BJ (cell line): ENCODE measurements at regions not wholly inside any gene's neighbourhood (a gene's known extent, or its start where the extent isn't known, plus 50 kb on each side); places are given as distances from the start of the nearest gene placed in this dataset.

ENCODE experiments used
- CTCF ChIA-PET: fragments of 350-600 bp; formaldehyde crosslinking; extraction: SDS; loops from one replicate; lab custom pipeline; 2021; ENCODE audit warnings: antibody characterized with exemption, inconsistent platforms; lab: Yijun Ruan, JAX
- POLR2A ChIA-PET: fragments of 300-600 bp; sonication (Branson Sonifier 250); formaldehyde crosslinking; extraction: SDS; loops from one replicate; lab custom pipeline; 2021; ENCODE audit warnings: antibody characterized with exemption; lab: Charles Lee
- DNase-seq: peaks from one replicate; pipeline ENCODE4 v3.0.0-alpha.2; 2011; ENCODE audit warnings: low read depth
- H3K27me3 ChIP-seq: 2 replicates; pipeline ENCODE4 v1.6.0; 2011; ENCODE audit warnings: low read length; ENCODE audit not compliant: control insufficient read depth, insufficient read depth
- H3K36me3 ChIP-seq: 2 replicates; pipeline ENCODE4 v1.5.1; 2011; ENCODE audit warnings: low read length; ENCODE audit not compliant: control insufficient read depth, insufficient read depth
- H3K4me3 ChIP-seq: 2 replicates; pipeline ENCODE4 v1.5.1; 2011; ENCODE audit warnings: low read depth, mild to moderate bottlenecking, control low read depth, low read length
- TF ChIP-seq, protein P1 (sequence below): IDR thresholded peaks from 2 replicates; pipeline ENCODE4 v1.5.1; 2011; ENCODE audit warnings: low read depth, mild to moderate bottlenecking, control low read depth, inconsistent platforms, low read length, moderate library complexity; ENCODE audit not compliant: insufficient read depth

- TF ChIP-seq, protein P1, sequence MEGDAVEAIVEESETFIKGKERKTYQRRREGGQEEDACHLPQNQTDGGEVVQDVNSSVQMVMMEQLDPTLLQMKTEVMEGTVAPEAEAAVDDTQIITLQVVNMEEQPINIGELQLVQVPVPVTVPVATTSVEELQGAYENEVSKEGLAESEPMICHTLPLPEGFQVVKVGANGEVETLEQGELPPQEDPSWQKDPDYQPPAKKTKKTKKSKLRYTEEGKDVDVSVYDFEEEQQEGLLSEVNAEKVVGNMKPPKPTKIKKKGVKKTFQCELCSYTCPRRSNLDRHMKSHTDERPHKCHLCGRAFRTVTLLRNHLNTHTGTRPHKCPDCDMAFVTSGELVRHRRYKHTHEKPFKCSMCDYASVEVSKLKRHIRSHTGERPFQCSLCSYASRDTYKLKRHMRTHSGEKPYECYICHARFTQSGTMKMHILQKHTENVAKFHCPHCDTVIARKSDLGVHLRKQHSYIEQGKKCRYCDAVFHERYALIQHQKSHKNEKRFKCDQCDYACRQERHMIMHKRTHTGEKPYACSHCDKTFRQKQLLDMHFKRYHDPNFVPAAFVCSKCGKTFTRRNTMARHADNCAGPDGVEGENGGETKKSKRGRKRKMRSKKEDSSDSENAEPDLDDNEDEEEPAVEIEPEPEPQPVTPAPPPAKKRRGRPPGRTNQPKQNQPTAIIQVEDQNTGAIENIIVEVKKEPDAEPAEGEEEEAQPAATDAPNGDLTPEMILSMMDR, result no peak
- Histone ChIP-seq H3K27me3 (no peaks in the 10 kb centered on the region), H3K4me3 (no peak overlapping the region), H3K36me3 (no peaks in the 10 kb centered on the region)
- no peak for DNase-seq
- ChIA-PET CTCF (no interaction called here), POLR2A (no interaction called here)
Observed at GRCh38 chr7:117942780-117943179, 69.5 kb upstream of the CTTNBP2 start.

DNA sequence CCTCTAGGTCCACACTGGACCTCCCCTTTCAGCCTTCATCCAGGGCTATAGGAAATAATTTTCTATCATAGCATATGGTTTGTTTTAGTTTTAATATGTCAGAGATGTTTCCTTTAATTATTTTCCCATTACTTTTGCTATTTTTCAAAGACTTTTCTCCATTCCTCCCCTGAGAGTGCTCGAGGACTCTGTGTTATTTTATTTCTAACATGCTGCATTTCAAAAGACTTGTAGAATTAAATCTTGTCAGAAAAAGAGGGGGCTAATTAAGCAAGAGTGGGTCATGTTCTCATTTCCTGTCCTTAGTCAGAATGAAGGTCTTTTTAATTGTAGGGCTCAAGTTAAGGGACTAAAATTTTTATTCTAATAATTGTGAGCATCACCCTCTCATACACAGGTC lies 71.6 kb upstream of the CTTNBP2 start:
- TF ChIP-seq, protein P1, result no peak
- Histone ChIP-seq H3K27me3 (no peaks in the 10 kb centered on the region), H3K4me3 (no peak overlapping the region), H3K36me3 (no peaks in the 10 kb centered on the region)
- DNase-seq, result no peak
- POLR2A ChIA-PET, result no interaction called here
- CTCF ChIA-PET, result no interaction called here

DNA sequence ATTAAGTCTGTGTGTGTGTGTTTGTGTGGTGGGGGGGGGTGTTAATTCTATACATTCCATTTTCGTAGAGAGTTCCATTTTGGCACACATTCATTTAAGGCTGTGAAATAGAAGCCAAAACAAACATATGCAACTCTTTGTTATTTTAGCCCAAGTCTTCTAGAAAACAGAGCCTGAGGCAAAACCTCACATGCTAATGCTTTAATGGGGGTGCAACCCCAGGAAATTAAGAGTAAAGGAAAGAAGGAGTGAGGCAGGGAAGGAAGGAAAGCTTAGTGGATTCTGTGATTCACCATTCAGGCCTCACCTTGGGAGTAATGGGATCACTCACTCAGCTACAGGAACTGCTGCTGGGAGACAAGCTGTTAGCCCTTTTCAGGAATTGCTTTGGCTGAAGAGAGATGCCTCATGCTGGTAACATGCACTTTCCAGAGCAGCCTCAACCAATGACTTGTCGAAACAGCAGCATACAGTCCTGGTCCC lies 73.0 kb upstream of the CTTNBP2 start:
- CTCF ChIA-PET, result no interaction called here
- DNase-seq, result no peak
- POLR2A ChIA-PET, result no interaction called here

DNA sequence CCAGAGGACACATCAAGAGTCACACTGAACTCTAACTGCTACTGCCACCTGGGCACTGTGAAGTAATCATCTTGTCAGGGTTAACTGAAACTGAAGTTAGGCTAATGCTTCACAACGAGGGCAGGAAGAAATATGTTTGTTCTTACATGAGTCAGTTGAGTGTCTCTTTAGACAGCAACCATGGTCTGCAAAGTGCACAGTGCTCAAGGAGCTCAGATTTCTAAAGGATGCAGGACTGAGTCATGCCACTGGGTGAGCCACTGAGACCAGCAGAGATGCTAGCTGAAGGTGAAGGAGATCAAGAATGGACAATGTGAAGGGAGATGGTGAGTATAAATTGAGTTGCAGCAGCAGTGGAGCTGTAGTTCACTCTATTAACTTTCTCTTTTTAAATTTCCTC lies 76.0 kb upstream of the CTTNBP2 start:
- no peak overlapping the region for H3K4me3 ChIP-seq
- H3K27me3 ChIP-seq, result no peaks in the 10 kb centered on the region
- ChIA-PET CTCF (no interaction called here), POLR2A (no interaction called here)
- TF ChIP-seq, protein P1, result no peak
- DNase-seq, result no peak
- no peaks in the 10 kb centered on the region for H3K36me3 ChIP-seq

More for the DNA sequence above, 73.0 kb upstream of the CTTNBP2 start:
- TF ChIP-seq, protein P1, result no peak
- Histone ChIP-seq H3K27me3 (no peaks in the 10 kb centered on the region), H3K4me3 (no peak overlapping the region), H3K36me3 (no peaks in the 10 kb centered on the region)

GRCh38 chr7:117950601-117951260 lies 77.5 kb upstream of the CTTNBP2 start:
- Histone ChIP-seq H3K4me3 (no peak overlapping the region), H3K36me3 (no peaks in the 10 kb centered on the region), H3K27me3 (no peaks in the 10 kb centered on the region)
- DNase-seq, result no peak
- TF ChIP-seq, protein P1, result no peak
- CTCF ChIA-PET, result no interaction called here
- POLR2A ChIA-PET, result no interaction called here
